GM12878 (cell line): ENCODE measurements at regions not wholly inside any gene's neighbourhood (a gene's known extent, or its start where the extent isn't known, plus 50 kb on each side); places are given as distances from the start of the nearest gene placed in this dataset.

Experiments
- ATAC-seq: fragments of 200-7000 bp; cut with Tn5 transposase; 3 replicates; pipeline ENCODE4 v1.9.1; 2020; ENCODE audit warnings: mild to moderate bottlenecking, moderate library complexity
- BruUV-seq: library from RNA; stranded (reverse); fragments of 400-500 nt; replicated peaks from 2 replicates; lab custom pipeline; 2021; lab: Mats Ljungman, UMichigan
- CTCF ChIA-PET: fragments of 300-600 bp; sonication (Branson Sonifier 250); formaldehyde crosslinking; extraction: SDS; loops from one replicate; lab custom pipeline; 2021; ENCODE audit warnings: inconsistent platforms; lab: Yijun Ruan, JAX
- POLR2A ChIA-PET: fragments of 350-600 bp; formaldehyde crosslinking; extraction: SDS; loops from one replicate; lab custom pipeline; 2021; ENCODE audit warnings: inconsistent platforms; lab: Charles Lee
- RAD21 ChIA-PET: fragments of 300-600 bp; sonication (Branson Sonifier 250); formaldehyde crosslinking; loops from one replicate; lab custom pipeline; 2023; ENCODE audit warnings: antibody characterized with exemption; ENCODE audit not compliant: unreplicated experiment; lab: Charles Lee
- SMC1A ChIA-PET: fragments of 300-600 bp; sonication (Branson Sonifier 250); formaldehyde crosslinking; loops from one replicate; lab custom pipeline; 2023; ENCODE audit not compliant: unreplicated experiment, uncharacterized antibody; lab: Charles Lee
- DNase-seq: peaks from one replicate; pipeline ENCODE4 v3.0.0-alpha.2; 2011; ENCODE audit warnings: low read depth, low spot score
- FAIRE-seq: peaks from 3 replicates; lab custom pipeline; 2011; peaks lifted over from hg19 to GRCh38; lab: Jason Lieb, UNC
- H2AFZ ChIP-seq: 2 replicates; pipeline ENCODE4 v1.6.0; 2011; ENCODE audit warnings: low read depth, low read length, control low read depth; ENCODE audit not compliant: control insufficient read depth
- H3K27ac ChIP-seq: 2 replicates; pipeline ENCODE4 v1.5.1; 2011; ENCODE audit warnings: control low read depth; ENCODE audit not compliant: control insufficient read depth, insufficient read depth
- H3K27me3 ChIP-seq, 2 experiments: replicated peaks in 1 of 2; 2 replicates each; pipeline versions ENCODE4 v1.6.0 to v1.6.1; 2011; ENCODE audit warnings: low read length in 1 of 2; ENCODE audit not compliant: control insufficient read depth in 2 of 2, insufficient read depth in 2 of 2
- H3K36me3 ChIP-seq, 2 experiments: 2 replicates each; pipeline ENCODE4 v1.5.1; 2011; ENCODE audit warnings: low read length in 1 of 2; ENCODE audit not compliant: control insufficient read depth in 2 of 2, insufficient read depth in 2 of 2
- H3K4me1 ChIP-seq: 2 replicates; pipeline ENCODE4 v1.6.1; 2011; ENCODE audit warnings: mild to moderate bottlenecking, low read length, moderate library complexity, mixed read lengths; ENCODE audit not compliant: control insufficient read depth, insufficient read depth
- H3K4me2 ChIP-seq: 2 replicates; pipeline ENCODE4 v1.6.0; 2011; ENCODE audit warnings: control low read depth; ENCODE audit not compliant: control insufficient read depth, insufficient read depth
- H3K4me3 ChIP-seq: fragments of 200-600 bp; sonication (generic); 2 replicates; pipeline ENCODE4 v1.5.1; 2016
- H3K79me2 ChIP-seq: 2 replicates; pipeline ENCODE4 v1.6.0; 2011; ENCODE audit warnings: low read length; ENCODE audit not compliant: control insufficient read depth, insufficient read depth
- H3K9ac ChIP-seq: 2 replicates; pipeline ENCODE4 v1.8.0; 2011; ENCODE audit warnings: low read length, control low read depth, mixed read lengths; ENCODE audit not compliant: control insufficient read depth, insufficient read depth
- H3K9me3 ChIP-seq: replicated peaks from 3 replicates; pipeline ENCODE4 v1.5.1; 2011; ENCODE audit warnings: mild to moderate bottlenecking, low read length; ENCODE audit not compliant: control insufficient read depth, insufficient read depth
- H4K20me1 ChIP-seq: 2 replicates; pipeline ENCODE4 v1.6.0; 2011; ENCODE audit not compliant: control insufficient read depth, insufficient read depth
- CBFB ChIP-seq: IDR thresholded peaks from 2 replicates; pipeline ENCODE4 v1.6.1; 2016; ENCODE audit warnings: antibody characterized with exemption, low read depth
- DPF2 ChIP-seq: fragments of 450-650 bp; IDR thresholded peaks from 2 replicates; pipeline ENCODE4 v1.6.1; 2017; ENCODE audit warnings: mild to moderate bottlenecking
- E2F4 ChIP-seq: IDR thresholded peaks from 2 replicates; pipeline ENCODE4 v1.6.1; 2012; ENCODE audit warnings: low read depth, low read length, improper control_type of control experiment
- IRF4 ChIP-seq: IDR thresholded peaks from 2 replicates; pipeline ENCODE4 v1.6.1; 2011; ENCODE audit warnings: low read depth, low read length
- JUNB ChIP-seq: IDR thresholded peaks from 2 replicates; pipeline ENCODE4 v1.6.1; 2016; ENCODE audit warnings: antibody characterized with exemption, mild to moderate bottlenecking
- KDM1A ChIP-seq: fragments of 200-600 bp; sonication (generic); IDR thresholded peaks from 2 replicates; pipeline ENCODE4 v1.6.1; 2016; ENCODE audit warnings: borderline replicate concordance
- MEF2A ChIP-seq: IDR thresholded peaks from 2 replicates; pipeline ENCODE4 v1.6.1; 2011; ENCODE audit warnings: low read depth, mild to moderate bottlenecking, low read length, moderate library complexity; ENCODE audit not compliant: insufficient read depth
- MYB ChIP-seq: fragments of 150-350 bp; IDR thresholded peaks from 2 replicates; pipeline ENCODE4 v1.6.1; 2014; ENCODE audit warnings: mild to moderate bottlenecking, low read depth, low read length, borderline replicate concordance
- NFYB ChIP-seq: IDR thresholded peaks from 2 replicates; pipeline ENCODE4 v1.6.1; 2011; ENCODE audit warnings: low read depth, mild to moderate bottlenecking, low read length, improper control_type of control experiment, moderate library complexity; ENCODE audit not compliant: insufficient read depth
- POLR2AphosphoS5 ChIP-seq: IDR thresholded peaks from 2 replicates; pipeline ENCODE4 v1.6.1; 2011; ENCODE audit warnings: mild to moderate bottlenecking, low read length, inconsistent platforms
- RAD21 ChIP-seq: IDR thresholded peaks from 2 replicates; pipeline ENCODE4 v1.6.1; 2011; ENCODE audit warnings: mild to moderate bottlenecking, low read depth, low read length, moderate library complexity; ENCODE audit not compliant: insufficient read depth
- RB1 ChIP-seq: fragments of 450-650 bp; formaldehyde crosslinking; IDR thresholded peaks from 2 replicates; pipeline ENCODE4 v1.6.1; 2017; ENCODE audit warnings: mild to moderate bottlenecking, borderline replicate concordance
- RCOR1 ChIP-seq: conservative IDR thresholded peaks from 2 replicates; pipeline ENCODE4 v1.6.1; 2012; ENCODE audit warnings: low read depth, low read length, improper control_type of control experiment
- SMC3 ChIP-seq: IDR thresholded peaks from 2 replicates; pipeline ENCODE4 v1.6.1; 2011; ENCODE audit warnings: low read length, improper control_type of control experiment, borderline replicate concordance
- SUPT20H ChIP-seq: IDR thresholded peaks from 2 replicates; pipeline ENCODE4 v1.6.1; 2011; ENCODE audit warnings: low read depth, mild to moderate bottlenecking, low read length, moderate library complexity, borderline replicate concordance; ENCODE audit not compliant: control insufficient read depth
- TCF3 ChIP-seq: IDR thresholded peaks from 2 replicates; pipeline ENCODE4 v1.6.1; 2012; ENCODE audit warnings: low read depth, mild to moderate bottlenecking, low read length, borderline replicate concordance; ENCODE audit not compliant: insufficient read depth
- USF2 ChIP-seq: IDR thresholded peaks from 2 replicates; pipeline ENCODE4 v1.6.1; 2011; ENCODE audit warnings: low read depth, low read length, improper control_type of control experiment, borderline replicate concordance
- WGBS: methylation state at CpG from one replicate; pipeline ENCODE4 v1.1.6; 2016; ENCODE audit warnings: low lambda C conversion rate; ENCODE audit not compliant: insufficient replicate concordance, insufficient coverage; ENCODE audit errors: missing lambda C conversion rate; 5-methylcytosine and 5-hydroxymethylcytosine counted together
- in situ Hi-C: fragments of 300-500 bp; cut with MboI; formaldehyde crosslinking; loops from 9 replicates; pipeline ENCODE4 v1.14.3; 2018; ENCODE audit warnings: mixed read lengths
- intact Hi-C: fragments of 100-400 bp; cut with micrococcal nuclease; formaldehyde crosslinking; loops from one replicate; pipeline ENCODE4 v1.14.2; 2022; ENCODE audit not compliant: unreplicated experiment

- DNase-seq, result no peak
- RAD21 ChIA-PET, result no interaction called here
- Histone ChIP-seq H3K36me3 (no peaks in the 10 kb centered on the region), H4K20me1 (no peaks in the 10 kb centered on the region), H3K4me2 (no peak overlapping the region), H2AFZ (no peak overlapping the region), H3K9ac (no peak overlapping the region), H3K4me3 (no peak overlapping the region), H3K27me3 (no peaks in the 10 kb centered on the region), H3K4me1 (no peaks in the 10 kb centered on the region), H3K9me3 (no peaks in the 10 kb centered on the region), H3K27ac (no peak overlapping the region), H3K79me2 (no peaks in the 10 kb centered on the region)
- CTCF ChIA-PET, result no interaction called here
- intact Hi-C loops, result no loop called here
- no peak for ATAC-seq
- POLR2A ChIA-PET, result no interaction called here
- WGBS, result 26% methylated on average over 3 of the region's 3 CpGs
- TF ChIP-seq USF2, result no peak
- TF ChIP-seq RAD21, result no peak
- no peak for TF ChIP-seq RB1
- no peak for TF ChIP-seq SUPT20H
- TF ChIP-seq IRF4, result no peak
- no peak for TF ChIP-seq MYB
- no peak for TF ChIP-seq E2F4
- TF ChIP-seq DPF2, result no peak
- no peak for TF ChIP-seq SMC3
- TF ChIP-seq RCOR1, result no peak
- no peak for TF ChIP-seq JUNB
- no peak for TF ChIP-seq MEF2A
- no peak for TF ChIP-seq KDM1A
- no peak for TF ChIP-seq TCF3
- no peak for TF ChIP-seq POLR2AphosphoS5
- TF ChIP-seq CBFB, result no peak
- no peak for TF ChIP-seq NFYB
- BruUV-seq, result no TSS peak
- in situ Hi-C loops, result no loop called here
- SMC1A ChIA-PET, result no interaction called here
- FAIRE-seq, result no peak
Observed at GRCh38 chr15:39482459-39482858, 98.4 kb upstream of the THBS1 start.
